RWPE1 (cell line): ENCODE measurements at regions not wholly inside any gene's neighbourhood (a gene's known extent, or its start where the extent isn't known, plus 50 kb on each side); places are given as distances from the start of the nearest gene placed in this dataset.

Source experiments
- CTCF ChIA-PET: fragments of 350-600 bp; sonication (Branson Sonifier 250); formaldehyde crosslinking; extraction: SDS; loops from one replicate; lab custom pipeline; 2021; lab: Yijun Ruan, JAX
- POLR2A ChIA-PET: fragments of 400-600 bp; formaldehyde crosslinking; extraction: SDS; loops from one replicate; lab custom pipeline; 2020; ENCODE audit warnings: antibody characterized with exemption; ENCODE audit not compliant: low non-redundant PET; lab: Yijun Ruan, JAX
- DNase-seq: peaks from one replicate; pipeline ENCODE4 v3.0.0; 2012; ENCODE audit warnings: low spot score
- H3K27ac ChIP-seq: fragments of 450-650 bp; 2 replicates; pipeline ENCODE4 v1.5.1; 2017
- CTCF ChIP-seq: fragments of 450-650 bp; conservative IDR thresholded peaks from 2 replicates; pipeline ENCODE4 v1.5.1; 2017; ENCODE audit warnings: low read depth, mild to moderate bottlenecking

- TF ChIP-seq CTCF = no peak
- POLR2A ChIA-PET = no interaction called here
Measured at GRCh38 chr13:85582890-85583289, 216.3 kb downstream of the SLITRK6 start.

GRCh38 chr13:85575110-85575509 lies 224.1 kb downstream of the SLITRK6 start:
- POLR2A ChIA-PET = no interaction called here
- DNase-seq = no peak
- CTCF ChIA-PET = interaction anchor here (0.7 kb wide), 1 partner anchor 12 kb away, joined by 3 read pairs; no protein-coding TSS in a partner anchor
- TF ChIP-seq CTCF = no peak
- H3K27ac ChIP-seq = no peak overlapping the region

More at GRCh38 chr13:85582890-85583289, 216.3 kb downstream of the SLITRK6 start:
- H3K27ac ChIP-seq = peak overlapping the region; percentile 88
- DNase-seq = peak; percentile 79
- CTCF ChIA-PET = interaction anchor here (0.7 to 0.8 kb wide), 3 partner anchors 27 to 442 kb away, joined by 3 read pairs; no protein-coding TSS in a partner anchor

- DNase-seq = no peak
- TF ChIP-seq CTCF = no peak
- POLR2A ChIA-PET = no interaction called here
- CTCF ChIA-PET = interaction anchor here (0.6 to 0.7 kb wide), 2 partner anchors 68 to 149 kb away, joined by 3 to 6 read pairs; no protein-coding TSS in a partner anchor
- no peak overlapping the region for H3K27ac ChIP-seq
Measured at GRCh38 chr13:85567909-85568308, 231.3 kb downstream of the SLITRK6 start.

GRCh38 chr13:85565652-85566051 lies 233.6 kb downstream of the SLITRK6 start:
- no peak for DNase-seq
- TF ChIP-seq CTCF = no peak
- H3K27ac ChIP-seq = no peak overlapping the region
- ChIA-PET CTCF (no interaction called here), POLR2A (no interaction called here)

- no peak for DNase-seq
- ChIA-PET POLR2A (no interaction called here), CTCF (interaction anchor here (0.5 kb wide), 1 partner anchor 200 kb away, joined by 4 read pairs; no protein-coding TSS in a partner anchor)
- H3K27ac ChIP-seq = no peak overlapping the region
- no peak for TF ChIP-seq CTCF
Measured at GRCh38 chr13:85564598-85564997, 234.6 kb downstream of the SLITRK6 start.

GRCh38 chr13:85562282-85562681 lies 236.9 kb downstream of the SLITRK6 start:
- H3K27ac ChIP-seq = no peak overlapping the region
- CTCF ChIA-PET = interaction anchor here (0.6 kb wide), 1 partner anchor 12 kb away, joined by 3 read pairs; no protein-coding TSS in a partner anchor
- DNase-seq = no peak
- TF ChIP-seq CTCF = no peak
- POLR2A ChIA-PET = no interaction called here
